Stomach (tissue), 8 donors: ENCODE measurements at regions not wholly inside any gene's neighbourhood (a gene's known extent, or its start where the extent isn't known, plus 50 kb on each side); places are given as distances from the start of the nearest gene placed in this dataset.

ENCODE experiments used
- DNase-seq, 2 donors: peaks; one replicate each; pipeline versions ENCODE4 v3.0.0 to v3.0.0-alpha.2; 2013 to 2019
- H3K27ac ChIP-seq, 5 donors: fragments of 200-600 bp in 4 of 5; sonication (generic) in 4 of 5; one replicate each; pipeline ENCODE4 v1.5.1; 2013 to 2019; ENCODE audit warnings: mild to moderate bottlenecking in 1 of 5, moderate library complexity in 1 of 5
- H3K27me3 ChIP-seq, 3 donors: fragments of 200-600 bp; sonication (generic); one replicate each; pipeline ENCODE4 v1.5.1; 2017 to 2019; ENCODE audit warnings: mixed run types in 1 of 3
- H3K36me3 ChIP-seq, 4 donors: fragments of 200-600 bp; sonication (generic); 1 replicate in 3 of 4; 2 replicates in 1 of 4; pipeline ENCODE4 v1.5.1; 2016 to 2019
- H3K4me1 ChIP-seq, 4 donors: fragments of 200-600 bp; sonication (generic); one replicate each; pipeline ENCODE4 v1.5.1; 2016 to 2019
- H3K4me3 ChIP-seq, 4 donors: fragments of 200-600 bp; sonication (generic) in 3 of 4; one replicate each; pipeline ENCODE4 v1.5.1; 2016 to 2019; ENCODE audit warnings: mild to moderate bottlenecking in 1 of 4
- H3K9me3 ChIP-seq, 4 donors: fragments of 200-600 bp; sonication (generic); one replicate each; pipeline ENCODE4 v1.5.1; 2016 to 2019
- CTCF ChIP-seq, 7 experiments: fragments of 450-650 bp in 4 of 7; fragments of 200-600 bp in 3 of 7; sonication (generic) in 3 of 7; IDR thresholded peaks; one replicate each; pipeline ENCODE4 v1.5.1; 2016 to 2019; ENCODE audit warnings: antibody characterized with exemption in 7 of 7, control low read depth in 2 of 7, mild to moderate bottlenecking in 1 of 7
- EP300 ChIP-seq: sonication (generic); formaldehyde crosslinking; IDR thresholded peaks from one replicate; pipeline ENCODE4 v1.6.1; 2017; ENCODE audit warnings: antibody characterized with exemption
- POLR2A ChIP-seq, 4 donors: fragments of 450-650 bp; IDR thresholded peaks; one replicate each; pipeline ENCODE4 v1.6.1; 2016; ENCODE audit warnings: antibody characterized with exemption in 4 of 4, control low read depth in 2 of 4, mild to moderate bottlenecking in 1 of 4, moderate library complexity in 1 of 4
- POLR2AphosphoS5 ChIP-seq, 3 donors: sonication (generic); formaldehyde crosslinking; IDR thresholded peaks; one replicate each; pipeline ENCODE4 v1.6.1; 2016; ENCODE audit warnings: antibody characterized with exemption in 3 of 3
- WGBS, 5 donors: extraction: QIAGEN DNeasy Blood & Tissue Kit in 3 of 5; methylation state at CpG; one replicate each; pipeline versions ENCODE4 v1.1.5 to v1.1.7; 2013 to 2018; 5-methylcytosine and 5-hydroxymethylcytosine counted together
- intact Hi-C: fragments of 100-400 bp; cut with DNase I; formaldehyde crosslinking; loops from one replicate; pipeline ENCODE4 v1.15.1; 2023; ENCODE audit warnings: low total_unique reads
- donor health status: healthy with polysubstance abuse.
- donor health status: Bipolar disorder and iron deficiency.
- donor health status: healthy.

GRCh38 chr3:135874035-135874434, 91.5 kb upstream of the PPP2R3A start:
- no peaks in the 10 kb centered on the region for H3K4me1 ChIP-seq
- H3K4me3 ChIP-seq, result no peak overlapping the region
- H3K27me3 ChIP-seq, result no peaks in the 10 kb centered on the region
- H3K9me3 ChIP-seq, result peaks cover 4 to 25% (median 22%) of the 10 kb centered on the region in 4 donors
- H3K27ac ChIP-seq, result no peak overlapping the region
- no peak for TF ChIP-seq CTCF (IDR thresholded peaks at IDR 0.05)
- no peak for TF ChIP-seq POLR2AphosphoS5 (IDR thresholded peaks at IDR 0.05)
- TF ChIP-seq POLR2A (IDR thresholded peaks at IDR 0.05), result no peak
- no peak for TF ChIP-seq EP300
- no peaks in the 10 kb centered on the region for H3K36me3 ChIP-seq
- intact Hi-C loops, result no loop called here
- 73 to 91% (median 80%) methylated on average over 2 of the region's 2 CpGs for WGBS, 5 donors
- no peak for DNase-seq

GRCh38 chr3:135878501-135878900, 87.0 kb upstream of the PPP2R3A start:
- no peak overlapping the region for H3K4me3 ChIP-seq
- peaks cover 0 to 19% (median 17%) of the 10 kb centered on the region in 4 donors for H3K9me3 ChIP-seq
- WGBS, 5 donors, result 86 to 95% (median 91%) methylated on average over 3 of the region's 3 CpGs
- H3K36me3 ChIP-seq, result no peaks in the 10 kb centered on the region
- DNase-seq, result no peak
- no peak overlapping the region for H3K27ac ChIP-seq
- H3K27me3 ChIP-seq, result no peaks in the 10 kb centered on the region
- no peaks in the 10 kb centered on the region for H3K4me1 ChIP-seq
- intact Hi-C loops, result no loop called here
- TF ChIP-seq CTCF (IDR thresholded peaks at IDR 0.05), result no peak
- TF ChIP-seq POLR2A (IDR thresholded peaks at IDR 0.05), result no peak

GRCh38 chr3:135885885-135886284, 79.6 kb upstream of the PPP2R3A start:
- no peak for DNase-seq
- no peak overlapping the region for H3K27ac ChIP-seq
- H3K4me3 ChIP-seq, result no peak overlapping the region
- no peaks in the 10 kb centered on the region for H3K9me3 ChIP-seq
- intact Hi-C loops, result no loop called here
- peaks cover 0 to 3% (median 0%) of the 10 kb centered on the region in 4 donors for H3K4me1 ChIP-seq
- H3K27me3 ChIP-seq, result no peaks in the 10 kb centered on the region
- 82 to 100% (median 88%) methylated on average over 1 of the region's 1 CpG for WGBS, 5 donors
- TF ChIP-seq EP300, result no peak
- TF ChIP-seq CTCF (IDR thresholded peaks at IDR 0.05), result no peak
- no peak for TF ChIP-seq POLR2AphosphoS5 (IDR thresholded peaks at IDR 0.05)
- no peak for TF ChIP-seq POLR2A (IDR thresholded peaks at IDR 0.05)
- no peaks in the 10 kb centered on the region for H3K36me3 ChIP-seq

- H3K27ac ChIP-seq, result no peak overlapping the region
- intact Hi-C loops, result no loop called here
- no peak for TF ChIP-seq POLR2AphosphoS5 (IDR thresholded peaks at IDR 0.05)
- TF ChIP-seq CTCF (IDR thresholded peaks at IDR 0.05), result no peak
- no peak for TF ChIP-seq POLR2A (IDR thresholded peaks at IDR 0.05)
- WGBS, 5 donors, result 59 to 84% (median 78%) methylated on average over 2 of the region's 2 CpGs
- peaks cover 0 to 3% (median 0%) of the 10 kb centered on the region in 4 donors for H3K4me1 ChIP-seq
- DNase-seq, result no peak
- no peak overlapping the region for H3K4me3 ChIP-seq
- H3K9me3 ChIP-seq, result no peaks in the 10 kb centered on the region
- H3K27me3 ChIP-seq, result no peaks in the 10 kb centered on the region
- no peaks in the 10 kb centered on the region for H3K36me3 ChIP-seq
Observed at GRCh38 chr3:135887220-135887619, 78.3 kb upstream of the PPP2R3A start.
